Astrocyte of the hippocampus (primary cell): ENCODE measurements at regions not wholly inside any gene's neighbourhood (a gene's known extent, or its start where the extent isn't known, plus 50 kb on each side); places are given as distances from the start of the nearest gene placed in this dataset.

Experiments used
- DNase-seq: peaks from one replicate; pipeline ENCODE4 v3.0.0; 2011; ENCODE audit warnings: low read depth, low spot score

- no peak for DNase-seq
Measured at GRCh38 chr14:104514156-104514848, 65.3 kb upstream of the C14orf180 start.

- no peak for DNase-seq
Measured at GRCh38 chr14:104515059-104515810, 64.3 kb upstream of the C14orf180 start.

- DNase-seq = no peak
Measured at GRCh38 chr14:104515811-104516780, 63.5 kb upstream of the C14orf180 start.

- DNase-seq = no peak
Measured at GRCh38 chr14:104516906-104517305, 62.7 kb upstream of the C14orf180 start.

GRCh38 chr14:104517426-104517825 lies 62.1 kb upstream of the C14orf180 start:
- no peak for DNase-seq

- DNase-seq = no peak
Measured at GRCh38 chr14:104517867-104518266, 61.7 kb upstream of the C14orf180 start.

GRCh38 chr14:104518659-104519350 lies 60.8 kb upstream of the C14orf180 start:
- no peak for DNase-seq

GRCh38 chr14:104519721-104520120 lies 59.8 kb upstream of the C14orf180 start:
- no peak for DNase-seq

GRCh38 chr14:104520620-104521410 lies 58.7 kb upstream of the C14orf180 start:
- no peak for DNase-seq

GRCh38 chr14:104521816-104522745 lies 57.5 kb upstream of the C14orf180 start:
- DNase-seq = no peak

- DNase-seq = no peak
Measured at GRCh38 chr14:104522926-104523545, 56.5 kb upstream of the C14orf180 start.

- DNase-seq = no peak
Measured at GRCh38 chr14:104523546-104523935, 56.0 kb upstream of the C14orf180 start.

GRCh38 chr14:104524726-104525125 lies 54.8 kb upstream of the C14orf180 start:
- no peak for DNase-seq

- DNase-seq = no peak
Measured at GRCh38 chr14:104526723-104527645, 52.6 kb upstream of the C14orf180 start.

GRCh38 chr14:104527857-104528459 lies 51.6 kb upstream of the C14orf180 start:
- DNase-seq = no peak

- DNase-seq = no peak
Measured at GRCh38 chr14:104528496-104528895, 51.1 kb upstream of the C14orf180 start.
